Left colon (tissue), 2 donors: ENCODE measurements at regions not wholly inside any gene's neighbourhood (a gene's known extent, or its start where the extent isn't known, plus 50 kb on each side); places are given as distances from the start of the nearest gene placed in this dataset.

ENCODE experiments used
- ATAC-seq: fragments of 200-7000 bp; cut with Tn5 transposase; one replicate; pipeline ENCODE4 v1.9.1; 2020; ENCODE audit warnings: mild to moderate bottlenecking, moderate library complexity
- DNase-seq, 2 donors: peaks; one replicate each; pipeline ENCODE4 v3.0.0-alpha.2; 2020
- intact Hi-C, 2 donors: fragments of 100-400 bp; cut with DNase I in 1 of 2; cut with micrococcal nuclease in 1 of 2; formaldehyde crosslinking; loops; one replicate each; pipeline versions ENCODE4 v1.11.2 to v1.14.0; 2022; cut with DNase I, micrococcal nuclease
- donor health status: DM: no; HTN: no; CAD: no.
- donor health status: DM: yes; HTN: yes; CAD: no.

DNA sequence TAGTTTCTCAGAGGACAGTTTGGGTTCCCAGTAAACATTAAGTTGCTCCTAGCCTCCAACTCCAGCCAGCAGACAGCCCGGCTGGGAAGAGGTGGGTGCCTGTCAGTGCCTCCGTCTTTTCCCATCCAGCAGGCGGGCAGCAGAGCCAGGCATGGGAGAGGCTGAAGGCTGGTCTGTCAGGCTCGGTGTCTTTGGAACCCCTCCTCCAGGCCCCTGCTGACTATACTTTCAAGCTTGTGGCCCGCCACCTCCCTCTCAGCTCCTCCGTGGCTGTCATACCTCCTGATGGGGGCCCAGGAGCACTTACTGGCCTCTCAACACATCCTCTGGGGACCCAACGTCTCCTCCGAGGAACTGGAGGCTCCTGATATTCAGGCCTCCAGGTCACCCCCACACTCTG, 140.9 kb downstream of the ACTL8 start:
- no peak for DNase-seq

DNA sequence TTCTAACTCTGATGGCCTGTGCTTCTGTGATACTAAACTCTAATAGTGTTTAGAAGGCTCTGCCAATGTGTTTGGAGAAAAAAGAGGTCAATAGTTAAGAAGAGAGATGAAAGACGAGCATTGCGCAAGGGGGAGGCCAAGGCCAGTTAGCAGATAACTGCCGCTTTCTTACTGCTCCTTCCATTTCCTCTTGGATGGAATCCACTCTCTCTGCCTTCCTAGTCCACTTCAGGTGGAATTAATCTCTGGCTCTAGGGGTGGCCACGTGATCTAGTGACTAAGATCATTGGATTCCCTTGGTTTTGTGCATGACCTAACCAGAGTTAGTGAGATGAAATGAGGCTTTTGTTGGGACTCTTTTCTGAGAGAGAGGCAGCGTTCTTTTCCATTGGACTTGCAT, 148.3 kb downstream of the ACTL8 start:
- DNase-seq, result no peak
- intact Hi-C loops, result no loop called here

More for the DNA sequence above, 140.9 kb downstream of the ACTL8 start:
- no peak for ATAC-seq
- intact Hi-C loops, result no loop called here

DNA sequence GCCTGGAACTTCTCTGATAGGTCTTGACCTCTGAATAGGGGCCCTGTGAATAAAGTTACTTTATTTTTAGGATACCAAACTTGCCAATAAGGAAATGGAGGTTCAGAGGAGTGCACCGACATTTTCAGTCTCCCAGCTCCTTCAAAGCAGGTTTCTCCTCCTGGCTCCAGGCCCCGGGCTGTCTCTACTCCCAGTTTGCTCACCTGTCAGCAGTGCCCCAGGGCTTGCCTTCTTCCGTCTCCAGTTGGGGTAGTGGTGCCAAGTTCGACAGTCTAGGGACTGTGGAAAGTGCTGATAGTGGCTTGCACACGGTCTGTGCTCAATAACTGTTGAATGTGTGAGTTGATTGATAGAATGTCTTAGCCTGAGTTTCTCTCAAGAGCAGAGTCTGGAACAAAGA, 149.2 kb downstream of the ACTL8 start:
- DNase-seq, result no peak
- ATAC-seq, result no peak

More for the DNA sequence above, 148.3 kb downstream of the ACTL8 start:
- no peak for ATAC-seq

DNA sequence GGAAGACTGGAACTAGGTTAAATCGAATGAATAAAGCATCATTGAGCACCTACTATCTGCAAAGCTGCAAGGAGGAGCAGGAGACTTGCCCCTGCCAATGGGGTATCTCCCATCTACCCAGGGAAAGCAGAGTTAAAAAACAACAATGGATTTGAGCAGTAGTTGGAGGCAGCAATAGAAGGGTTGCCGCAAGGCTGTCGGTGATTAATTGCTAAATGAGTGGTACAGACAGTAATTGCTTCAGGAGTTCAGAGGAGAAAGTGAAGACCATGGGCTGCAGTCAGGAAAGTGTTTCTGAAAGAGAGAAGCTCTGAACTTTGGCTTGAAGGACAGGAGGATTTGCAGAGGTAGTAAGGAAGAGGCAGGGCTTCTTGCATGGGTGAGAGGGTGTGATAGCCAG, 152.9 kb downstream of the ACTL8 start:
- ATAC-seq, result no peak
- no peak for DNase-seq
- intact Hi-C loops, result no loop called here

More for the DNA sequence above, 149.2 kb downstream of the ACTL8 start:
- intact Hi-C loops, result no loop called here

DNA sequence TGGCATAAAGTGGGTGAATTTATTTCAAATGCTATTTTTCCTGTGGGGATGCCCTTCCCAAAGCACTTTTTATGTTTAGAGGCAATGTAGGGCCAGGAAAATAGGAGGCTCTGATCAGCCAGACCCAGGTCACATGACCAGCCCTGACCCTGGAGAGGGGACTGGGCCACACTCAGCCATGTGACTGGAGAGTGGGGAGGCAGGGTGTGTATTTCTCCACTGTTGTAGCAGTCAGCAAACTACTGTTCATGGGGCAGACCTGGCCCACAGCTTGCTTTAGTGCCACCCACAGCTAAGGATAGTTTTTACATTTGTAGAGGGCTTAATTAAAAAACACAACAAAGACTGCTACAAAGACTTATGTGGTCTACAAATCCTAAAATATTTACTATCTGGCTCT, 153.8 kb downstream of the ACTL8 start:
- intact Hi-C loops, result no loop called here
- no peak for ATAC-seq
- no peak for DNase-seq

DNA sequence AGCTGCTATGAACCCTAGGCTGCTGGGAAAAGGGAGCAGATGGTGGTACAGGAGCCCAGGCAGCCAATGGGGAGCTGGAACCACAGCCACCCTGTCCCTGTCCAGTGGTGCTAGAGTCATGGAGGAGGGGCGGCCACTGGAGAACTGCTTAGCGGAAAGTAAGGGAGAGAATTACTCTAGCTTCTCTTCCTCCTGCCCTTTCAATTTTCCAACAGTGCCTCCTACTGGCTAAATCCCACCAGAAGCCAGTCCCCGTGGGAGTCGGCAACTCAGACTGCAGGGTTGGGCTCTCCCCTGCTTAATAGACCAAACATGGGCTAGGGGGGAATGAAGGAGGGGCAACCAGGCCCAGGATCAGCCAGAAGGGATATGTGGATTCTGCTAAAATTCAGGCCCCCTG, 154.5 kb downstream of the ACTL8 start:
- no peak for ATAC-seq
- no peak for DNase-seq
- intact Hi-C loops, result no loop called here

DNA sequence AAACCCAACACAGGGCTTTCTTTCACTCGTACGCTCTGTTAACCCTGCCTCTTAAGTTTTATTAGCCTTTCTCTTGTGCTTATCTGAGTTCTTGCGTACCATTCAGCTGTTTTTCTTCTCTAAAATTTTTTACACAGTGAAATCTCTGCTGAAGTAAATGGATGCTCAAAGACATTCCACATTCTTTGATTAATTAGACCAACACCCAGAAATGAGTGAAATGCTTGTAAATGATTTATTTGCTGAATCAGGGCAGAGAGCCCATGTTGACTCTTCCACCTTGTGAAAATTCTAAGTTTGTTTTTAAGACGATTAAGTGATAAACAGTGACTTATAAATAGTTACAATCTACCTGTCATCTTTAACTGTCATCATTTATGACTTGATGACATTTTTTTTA, 156.7 kb downstream of the ACTL8 start:
- no peak for DNase-seq
- intact Hi-C loops, result no loop called here
- ATAC-seq, result no peak

DNA sequence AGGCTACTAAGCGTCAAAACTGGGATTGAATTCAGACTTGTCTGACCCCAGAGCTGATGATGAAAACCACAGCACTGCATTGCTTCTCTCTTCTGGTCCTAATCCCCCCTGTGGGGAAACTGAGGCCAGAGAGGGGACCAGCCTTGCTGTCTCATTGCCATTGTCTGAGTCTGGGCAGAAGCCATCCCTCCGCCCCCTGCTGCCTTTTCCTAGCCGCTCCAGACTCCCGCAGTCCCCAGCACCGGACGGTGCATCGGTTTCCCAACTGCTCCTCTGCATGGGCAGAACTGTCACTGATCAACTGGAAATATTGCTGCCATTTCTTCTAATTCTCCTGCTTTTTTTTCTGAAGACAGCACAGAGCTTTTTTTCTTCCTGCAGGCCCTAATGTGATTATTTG, 157.4 kb downstream of the ACTL8 start:
- no peak for DNase-seq
- intact Hi-C loops, result no loop called here
- ATAC-seq, result no peak

DNA sequence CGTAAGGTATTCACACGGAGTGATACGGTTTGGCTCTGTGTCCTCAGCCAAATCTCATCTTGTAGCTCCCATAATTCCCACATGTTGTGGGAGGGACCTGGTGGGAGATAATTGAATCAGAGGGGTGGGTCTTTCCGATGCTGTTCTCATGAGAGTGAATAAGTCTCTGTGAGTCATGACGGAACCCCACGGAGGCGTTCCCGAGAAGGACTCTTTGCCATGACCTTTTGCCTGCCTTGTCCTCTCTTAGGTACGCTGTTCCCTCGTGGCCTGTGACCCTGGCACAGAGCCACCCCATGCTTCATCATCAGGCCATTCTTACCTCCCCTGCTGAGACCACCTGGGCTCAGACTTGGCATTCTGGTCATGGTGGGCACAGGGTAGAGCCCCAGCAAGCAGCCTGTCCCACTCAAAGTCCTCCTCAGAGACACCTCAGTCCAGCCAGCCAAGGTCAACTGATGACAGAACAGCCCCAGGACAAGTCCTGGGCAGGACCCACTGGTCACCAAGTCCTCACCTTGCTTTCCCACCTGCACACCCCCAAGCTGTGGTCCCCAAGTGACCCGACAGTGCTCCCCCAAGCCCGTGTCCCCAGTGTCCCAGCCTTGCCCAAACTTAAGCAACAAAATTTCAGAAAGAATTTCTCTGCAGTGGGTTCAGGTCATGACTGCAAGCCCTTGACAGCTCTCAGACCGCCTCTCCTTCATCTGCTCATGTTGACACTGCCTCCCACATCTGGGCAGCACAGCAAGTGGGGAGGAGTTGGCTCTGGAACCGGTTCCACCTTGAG, 158.4 kb downstream of the ACTL8 start:
- ATAC-seq (no peak), DNase-seq (no peak)
- intact Hi-C loops, result no loop called here

DNA sequence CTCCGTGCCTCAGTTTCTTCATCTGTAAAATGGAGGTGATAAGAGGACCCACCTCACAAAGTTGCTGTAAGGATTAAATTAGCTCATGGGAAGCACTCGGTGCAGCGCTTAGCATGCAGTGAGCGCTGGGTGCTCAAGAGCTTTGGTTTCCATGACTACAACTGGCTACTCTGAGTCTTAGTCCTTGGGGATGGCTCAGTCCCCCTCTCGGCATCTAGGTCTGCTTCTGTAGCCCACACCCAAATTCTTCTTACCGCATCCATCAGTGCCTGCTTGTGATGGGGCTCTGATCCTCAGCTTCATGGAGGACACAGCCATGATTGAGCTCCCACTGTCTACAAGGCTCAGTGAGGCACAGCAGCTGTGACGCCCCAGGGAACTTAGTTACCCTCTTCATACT, 159.0 kb downstream of the ACTL8 start:
- intact Hi-C loops, result no loop called here
- DNase-seq, result no peak
- no peak for ATAC-seq

DNA sequence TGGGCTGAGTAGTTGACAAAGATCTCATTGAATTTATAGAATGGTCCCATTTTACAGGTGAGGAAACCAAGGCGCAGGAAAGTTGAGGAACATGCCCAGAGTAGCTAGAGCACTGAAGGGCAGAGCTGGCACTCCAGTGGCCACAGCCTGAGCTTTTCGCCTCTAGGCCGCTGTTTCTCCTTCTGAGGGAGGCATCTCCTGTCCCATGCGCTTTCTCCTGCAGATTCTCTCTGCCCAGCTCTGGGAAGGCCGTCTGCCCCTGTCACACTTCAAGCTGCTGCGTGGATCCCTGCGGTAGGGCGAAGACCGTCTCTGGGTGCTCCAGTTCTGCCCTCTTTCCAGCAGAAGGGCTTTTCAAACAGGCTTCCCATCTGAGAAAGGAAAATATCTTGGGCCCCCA, 159.9 kb downstream of the ACTL8 start:
- intact Hi-C loops, result no loop called here

DNA sequence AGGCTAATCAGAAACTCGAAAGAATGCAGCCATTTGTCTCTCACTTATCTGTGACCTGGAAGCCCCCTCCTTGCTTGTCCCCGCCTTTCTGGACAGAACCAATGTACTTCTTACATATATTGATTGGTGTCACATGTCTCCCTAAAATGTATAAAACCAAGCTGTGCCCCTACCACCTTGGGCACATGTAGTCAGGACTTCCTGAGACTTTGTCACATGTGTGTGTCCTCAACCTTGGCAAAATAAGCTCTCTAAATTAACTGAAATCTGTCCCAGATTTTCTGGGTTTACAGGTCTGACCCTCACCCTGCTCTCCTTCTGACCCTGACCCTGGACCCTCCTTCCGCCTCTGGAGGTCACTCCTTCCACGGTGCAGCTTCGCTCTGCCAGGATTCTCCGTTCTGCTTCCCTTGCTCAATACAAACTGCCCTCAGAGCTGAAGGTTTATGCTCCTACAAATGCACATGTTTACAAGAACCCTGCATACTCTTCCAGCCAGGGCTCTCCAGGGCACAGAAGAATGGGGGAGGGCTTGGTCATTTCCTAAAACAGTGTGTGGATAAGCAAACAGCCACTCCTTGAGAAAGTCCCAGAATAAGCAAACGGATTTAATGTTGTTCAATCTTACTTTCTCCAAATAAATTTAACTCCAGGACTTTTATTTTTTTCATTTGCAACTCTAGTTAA, 160.5 kb downstream of the ACTL8 start:
- no peak for DNase-seq
- intact Hi-C loops, result no loop called here
- no peak for ATAC-seq

More for the DNA sequence above, 159.9 kb downstream of the ACTL8 start:
- ATAC-seq, result no peak
- DNase-seq, result no peak

DNA sequence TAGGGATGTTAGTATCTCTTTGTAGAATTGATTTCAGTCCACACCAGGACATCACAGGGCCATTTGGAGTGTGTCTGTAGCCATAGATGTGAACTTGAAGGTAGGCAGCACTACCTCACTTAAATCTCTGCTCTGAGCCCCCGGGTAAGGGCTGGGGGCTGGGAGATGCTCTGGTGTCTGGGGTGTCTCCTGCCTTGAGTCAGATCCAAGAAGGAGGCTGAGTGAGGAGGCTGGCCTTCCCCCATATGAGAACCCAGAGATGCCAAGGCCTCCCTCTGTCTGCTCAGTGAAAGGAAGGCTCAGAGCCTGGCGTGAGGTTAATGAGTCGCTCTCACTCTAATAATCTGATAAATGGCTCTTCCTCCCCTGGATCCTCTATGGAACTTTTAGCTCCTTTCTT, 161.6 kb downstream of the ACTL8 start:
- ATAC-seq (no peak), DNase-seq (no peak)
- intact Hi-C loops, result no loop called here

DNA sequence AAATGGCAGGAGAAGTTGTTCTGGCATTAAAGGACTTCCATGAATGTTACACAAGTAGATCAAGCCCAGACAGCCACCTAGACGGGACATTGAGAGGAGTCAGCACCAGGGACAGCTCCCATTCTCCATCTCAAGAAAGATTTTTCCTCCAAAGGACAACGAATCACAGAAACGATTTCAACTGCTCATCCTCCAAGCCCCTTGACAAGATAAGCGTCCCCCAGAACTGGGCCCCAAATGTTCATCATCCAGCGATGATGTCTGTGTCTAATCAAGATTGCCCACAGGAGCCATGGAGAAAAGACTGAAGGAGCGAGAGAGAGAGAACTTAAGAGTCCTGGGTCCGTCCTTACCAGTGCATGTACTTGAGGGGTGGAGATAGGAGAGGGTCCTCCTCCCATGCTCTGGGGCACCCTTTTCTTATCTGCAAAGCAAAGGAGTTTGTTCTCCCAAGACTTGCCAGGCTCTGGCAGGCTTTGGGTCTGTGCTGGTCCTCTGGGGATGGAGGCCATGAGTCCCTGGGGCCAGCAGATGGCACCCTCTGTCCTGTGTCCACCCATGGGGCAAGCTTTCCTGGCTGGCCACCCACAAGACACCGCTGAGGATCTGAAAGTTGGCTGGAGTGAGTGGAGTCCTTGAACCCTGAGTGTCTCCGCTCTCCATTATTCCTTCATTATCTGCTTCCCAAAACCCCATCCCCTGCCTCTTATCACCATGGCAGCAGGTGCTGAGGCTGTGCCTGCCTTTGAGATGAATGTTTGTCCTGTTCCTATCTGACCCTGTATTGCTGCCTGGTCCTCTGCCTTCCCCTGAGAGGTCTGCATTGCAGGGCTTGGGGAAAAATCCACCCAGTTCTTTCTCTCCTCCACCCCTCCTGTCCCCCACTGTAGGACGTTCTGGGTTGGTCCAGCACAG, 164.6 kb downstream of the ACTL8 start:
- intact Hi-C loops, result no loop called here
- DNase-seq (peak in 1 of 2 donors; percentile 33), ATAC-seq (peak; percentile 60)

DNA sequence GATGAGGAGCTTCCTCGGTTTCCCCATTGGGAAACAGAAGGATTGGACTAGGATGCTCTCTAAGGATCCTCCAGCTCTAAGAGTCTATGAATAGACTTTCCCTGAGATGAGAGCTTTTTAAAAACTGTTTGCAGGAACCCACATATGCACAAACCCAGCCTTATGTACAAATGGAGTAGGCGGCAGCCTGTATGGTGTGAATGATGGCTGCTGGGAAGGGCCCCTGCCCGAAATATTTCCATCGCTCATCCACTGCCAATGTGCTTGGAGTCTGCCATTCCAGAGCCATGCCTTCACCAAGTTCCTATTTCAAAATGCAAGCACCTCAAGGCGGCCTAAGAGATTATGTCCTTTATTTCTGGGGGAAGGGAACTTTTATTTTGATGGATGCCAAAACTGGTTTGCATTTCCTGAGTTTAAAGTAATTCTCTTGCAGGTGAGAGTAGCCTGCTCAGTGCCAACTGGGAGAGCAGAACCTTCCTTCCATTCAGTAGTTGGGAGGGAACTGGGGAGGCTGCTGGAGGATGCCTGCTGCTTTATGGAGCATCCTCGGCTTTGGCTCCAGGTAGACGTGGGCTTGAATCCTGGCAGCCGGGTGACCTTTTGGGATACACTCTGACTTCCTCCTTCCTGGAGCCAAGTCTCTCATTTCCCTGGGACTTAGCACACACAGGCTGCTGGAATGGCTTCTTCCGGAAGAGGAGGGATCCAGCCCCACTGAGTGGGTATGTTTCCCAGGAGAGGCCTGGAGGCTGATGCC, 165.9 kb downstream of the ACTL8 start:
- DNase-seq (no peak), ATAC-seq (no peak)
- intact Hi-C loops, result no loop called here

DNA sequence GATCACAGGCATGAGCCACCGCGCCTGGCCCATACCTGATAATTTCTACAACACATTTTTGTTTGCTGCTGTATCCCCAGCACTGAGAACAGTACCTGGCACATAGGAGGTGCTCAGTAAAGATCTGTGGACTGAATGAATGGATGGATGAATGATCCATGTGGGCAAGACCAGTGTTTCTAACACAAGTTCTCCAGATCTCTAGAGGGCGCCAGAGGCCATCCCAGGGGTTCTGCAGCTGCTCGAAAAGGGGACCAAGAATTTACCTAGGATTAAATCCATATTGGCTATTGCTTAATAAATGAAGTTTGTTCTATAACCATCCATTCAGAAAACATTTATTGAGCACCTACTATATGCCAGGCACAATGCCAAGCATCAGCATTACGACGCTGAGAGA, 167.7 kb downstream of the ACTL8 start:
- ATAC-seq, result peak; percentile 48
- intact Hi-C loops, result no loop called here

DNA sequence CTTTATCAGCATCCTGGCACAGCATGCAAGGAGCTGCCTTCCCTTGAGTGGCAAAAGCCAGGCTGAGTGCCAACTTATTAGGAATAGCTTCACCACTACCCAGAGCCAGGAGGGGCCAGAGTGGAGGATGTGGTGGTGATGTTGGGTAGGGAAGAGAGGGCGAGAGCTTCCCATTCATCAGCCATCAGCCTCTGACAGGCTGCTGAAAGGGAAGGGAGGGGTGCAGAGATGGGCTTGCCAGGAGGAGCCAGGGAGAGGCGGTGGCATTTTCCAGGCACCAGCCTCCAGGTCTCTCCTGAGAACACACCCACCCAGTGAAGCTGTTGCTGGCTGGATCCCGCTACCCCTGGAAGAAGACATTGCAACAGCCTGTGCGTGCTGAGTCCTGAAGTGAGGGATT, 168.5 kb downstream of the ACTL8 start:
- intact Hi-C loops, result no loop called here

More for the DNA sequence above, 167.7 kb downstream of the ACTL8 start:
- peak in 1 of 2 donors; percentile 62 for DNase-seq

DNA sequence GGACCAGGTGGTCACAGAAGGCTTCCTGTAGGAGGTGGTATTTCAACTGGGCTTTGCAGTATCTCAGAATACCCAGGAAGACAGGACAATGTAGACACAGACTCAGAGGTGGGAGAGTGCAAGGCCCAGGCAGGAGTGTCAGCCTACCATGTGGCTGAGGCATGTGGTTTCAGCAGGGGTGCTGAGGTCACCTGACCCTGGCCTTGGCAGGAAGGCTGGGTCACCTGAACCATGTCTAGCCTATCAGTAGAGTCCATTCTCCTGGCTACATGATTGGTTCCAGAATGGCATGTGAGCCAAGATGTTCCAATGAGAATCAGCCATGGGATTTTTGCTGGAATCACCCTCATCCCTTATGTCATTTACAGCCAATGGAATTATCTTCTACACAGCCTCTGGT, 169.4 kb downstream of the ACTL8 start:
- intact Hi-C loops, result no loop called here
- ATAC-seq, result no peak
- no peak for DNase-seq

More for the DNA sequence above, 168.5 kb downstream of the ACTL8 start:
- DNase-seq, result no peak
- ATAC-seq, result no peak
